ENCODE measurements at regions not wholly inside any gene's neighbourhood (a gene's known extent, or its start where the extent isn't known, plus 50 kb on each side); places are given as distances from the start of the nearest gene placed in this dataset.
"Not testable (repeated sequence)": the region's sequence is repeated elsewhere in the genome, so short reads cannot be mapped to it uniquely, and the experiment has no call there.

- DNase-seq (ENCODE audit: low read depth in 3 of 3): no peak
Observed at GRCh38 chr10:32217216-32217615, 129.7 kb downstream of the EPC1 start.

- not testable (repeated sequence) for DNase-seq (ENCODE audit: low read depth in 3 of 3)
Observed at GRCh38 chr10:32213838-32214237, 133.1 kb downstream of the EPC1 start.

GRCh38 chr10:32211046-32211363 lies 136.0 kb downstream of the EPC1 start:
- no peak for DNase-seq (ENCODE audit: low read depth in 3 of 3)

GRCh38 chr10:32210306-32211045 lies 136.5 kb downstream of the EPC1 start:
- DNase-seq (ENCODE audit: low read depth in 3 of 3): no peak

- DNase-seq (ENCODE audit: low read depth in 3 of 3): not testable (repeated sequence)
Observed at GRCh38 chr10:32208005-32208404, 139.0 kb downstream of the EPC1 start.

- DNase-seq (ENCODE audit: low read depth in 3 of 3): peak; percentile 13 to 31 (median 20)
Observed at GRCh38 chr10:32207544-32207943, 139.4 kb downstream of the EPC1 start.

- DNase-seq (ENCODE audit: low read depth in 3 of 3): no peak
Observed at GRCh38 chr10:32205670-32206069, 141.3 kb downstream of the EPC1 start.

- no peak for DNase-seq (ENCODE audit: low read depth in 3 of 3)
Observed at GRCh38 chr10:32204606-32205005, 142.4 kb downstream of the EPC1 start.

GRCh38 chr10:32199714-32200394 lies 143.6 kb upstream of the KIF5B start:
- DNase-seq (ENCODE audit: low read depth in 3 of 3): no peak

- no peak for DNase-seq (ENCODE audit: low read depth in 3 of 3)
Observed at GRCh38 chr10:32197423-32197822, 141.2 kb upstream of the KIF5B start.

GRCh38 chr10:32190890-32191491 lies 134.8 kb upstream of the KIF5B start:
- no peak for DNase-seq (ENCODE audit: low read depth in 3 of 3)

GRCh38 chr10:32189400-32190084 lies 133.3 kb upstream of the KIF5B start:
- no peak for DNase-seq (ENCODE audit: low read depth in 3 of 3)

GRCh38 chr10:32188601-32189000 lies 132.4 kb upstream of the KIF5B start:
- not testable (repeated sequence) for DNase-seq (ENCODE audit: low read depth in 3 of 3)

GRCh38 chr10:32187686-32188085 lies 131.5 kb upstream of the KIF5B start:
- no peak for DNase-seq (ENCODE audit: low read depth in 3 of 3)

GRCh38 chr10:32183652-32184051 lies 127.4 kb upstream of the KIF5B start:
- DNase-seq (ENCODE audit: low read depth in 3 of 3): not testable (repeated sequence)

- no peak for DNase-seq (ENCODE audit: low read depth in 3 of 3)
Observed at GRCh38 chr10:32182476-32182875, 126.3 kb upstream of the KIF5B start.

GRCh38 chr10:32180390-32181280 lies 124.4 kb upstream of the KIF5B start:
- no peak for DNase-seq (ENCODE audit: low read depth in 3 of 3)

GRCh38 chr10:32179836-32180235 lies 123.6 kb upstream of the KIF5B start:
- no peak for DNase-seq (ENCODE audit: low read depth in 3 of 3)

- DNase-seq (ENCODE audit: low read depth in 3 of 3): not testable (repeated sequence)
Observed at GRCh38 chr10:32177594-32177993, 121.4 kb upstream of the KIF5B start.

- no peak for DNase-seq (ENCODE audit: low read depth in 3 of 3)
Observed at GRCh38 chr10:32175629-32176028, 119.4 kb upstream of the KIF5B start.

GRCh38 chr10:32174349-32174893 lies 118.2 kb upstream of the KIF5B start:
- no peak for DNase-seq (ENCODE audit: low read depth in 3 of 3)

Measured in stimulated activated CD4-positive, alpha-beta T cell treated with anti-CD3 and anti-CD28 coated beads, TNF-alpha, amount 100 ng/mL, for 4 hours (primary cell).